Body of pancreas (tissue), 4 donors: ENCODE measurements at regions not wholly inside any gene's neighbourhood (a gene's known extent, or its start where the extent isn't known, plus 50 kb on each side); places are given as distances from the start of the nearest gene placed in this dataset.
"Not testable (repeated sequence)": the region's sequence is repeated elsewhere in the genome, so short reads cannot be mapped to it uniquely, and the experiment has no call there.

Experiments
- ATAC-seq: fragments of 150-250 bp; one replicate; pipeline ENCODE4 v1.9.1; 2016
- DNase-seq, 4 donors: peaks; one replicate each; pipeline ENCODE4 v3.0.0-alpha.2; 2019
- H3K27ac ChIP-seq, 4 donors: fragments of 200-600 bp; sonication (generic); 1 replicate in 3 of 4; 2 replicates in 1 of 4; pipeline versions ENCODE4 v1.5.1 to v1.6.1; 2016 to 2019; ENCODE audit warnings: mild to moderate bottlenecking in 1 of 4, mixed read lengths in 1 of 4, moderate library complexity in 1 of 4
- H3K27me3 ChIP-seq, 2 donors: fragments of 200-600 bp; sonication (generic); one replicate each; pipeline ENCODE4 v1.6.0; 2016; ENCODE audit warnings: mild to moderate bottlenecking in 1 of 2
- H3K36me3 ChIP-seq, 2 donors: fragments of 200-600 bp; sonication (generic); replicated peaks in 1 of 2; 2 replicates each; pipeline ENCODE4 v1.5.1; 2016; ENCODE audit warnings: low read depth in 2 of 2; ENCODE audit not compliant: insufficient read depth in 1 of 2
- H3K4me1 ChIP-seq: fragments of 200-600 bp; sonication (generic); one replicate; pipeline ENCODE4 v1.6.0; 2016
- H3K4me3 ChIP-seq, 2 donors: fragments of 200-600 bp; sonication (generic); 1 replicate in 1 of 2; 2 replicates in 1 of 2; pipeline ENCODE4 v1.5.1; 2016 to 2019
- H3K9me3 ChIP-seq, 3 donors: fragments of 200-600 bp; sonication (generic); 1 replicate in 2 of 3; 2 replicates in 1 of 3; pipeline ENCODE4 v1.5.1; 2016
- CTCF ChIP-seq, 7 experiments: fragments of 450-650 bp in 4 of 7; fragments of 200-600 bp in 3 of 7; sonication (generic) in 3 of 7; IDR thresholded peaks; one replicate each; pipeline ENCODE4 v1.5.1; 2016 to 2019; ENCODE audit warnings: antibody characterized with exemption in 7 of 7
- POLR2A ChIP-seq, 3 donors: fragments of 450-650 bp; IDR thresholded peaks; one replicate each; pipeline ENCODE4 v1.6.1; 2016; ENCODE audit warnings: antibody characterized with exemption in 3 of 3, mild to moderate bottlenecking in 2 of 3
- WGBS, 2 donors: methylation state at CpG; one replicate each; pipeline ENCODE4 v1.1.5; 2017; 5-methylcytosine and 5-hydroxymethylcytosine counted together
- intact Hi-C: fragments of 100-400 bp; cut with DNase I; formaldehyde crosslinking; loops from one replicate; pipeline ENCODE4 v1.15.1; 2023

GRCh38 chr13:37163641-37164265 lies 58.3 kb upstream of the CSNK1A1L start:
- H3K4me3 ChIP-seq, result no peak overlapping the region
- no peak overlapping the region for H3K27ac ChIP-seq
- TF ChIP-seq POLR2A (IDR thresholded peaks at IDR 0.05) (no peak), CTCF (IDR thresholded peaks at IDR 0.05) (no peak)
- ATAC-seq (no peak), DNase-seq (no peak)
- H3K27me3 ChIP-seq, result no peaks in the 10 kb centered on the region
- no peaks in the 10 kb centered on the region for H3K36me3 ChIP-seq
- WGBS, 2 donors, result 50 to 59% methylated on average over 3 of the region's 3 CpGs
- no peaks in the 10 kb centered on the region for H3K9me3 ChIP-seq
- intact Hi-C loops, result no loop called here
- H3K4me1 ChIP-seq, result no peaks in the 10 kb centered on the region

GRCh38 chr13:37158481-37158880 lies 53.0 kb upstream of the CSNK1A1L start:
- Histone ChIP-seq H3K27ac (no peak overlapping the region), H3K4me3 (no peak overlapping the region), H3K4me1 (no peaks in the 10 kb centered on the region), H3K9me3 (no peaks in the 10 kb centered on the region), H3K27me3 (no peaks in the 10 kb centered on the region), H3K36me3 (no peaks in the 10 kb centered on the region)
- ATAC-seq, result no peak
- DNase-seq, result no peak
- 68 to 69% methylated on average over 2 of the region's 2 CpGs for WGBS, 2 donors
- intact Hi-C loops, result no loop called here
- no peak for TF ChIP-seq POLR2A (IDR thresholded peaks at IDR 0.05)
- no peak for TF ChIP-seq CTCF (IDR thresholded peaks at IDR 0.05)

- H3K9me3 ChIP-seq, H3K27ac ChIP-seq, intact Hi-C loops, H3K36me3 ChIP-seq, ATAC-seq, DNase-seq, H3K27me3 ChIP-seq, H3K4me3 ChIP-seq, H3K4me1 ChIP-seq: not testable (repeated sequence)
- WGBS, 2 donors, result 92% methylated on average over 16 to 18 of the region's 22 CpGs
Observed at GRCh38 chr13:37155613-37156097, 50.2 kb upstream of the CSNK1A1L start.
